Upper lobe of left lung (tissue), 6 donors: ENCODE measurements at regions not wholly inside any gene's neighbourhood (a gene's known extent, or its start where the extent isn't known, plus 50 kb on each side); places are given as distances from the start of the nearest gene placed in this dataset.

Experiments used
- ATAC-seq, 2 donors: fragments of 200-7000 bp; cut with Tn5 transposase; one replicate each; pipeline ENCODE4 v1.9.1; 2022; ENCODE audit warnings: mild to moderate bottlenecking in 2 of 2, moderate library complexity in 2 of 2; ENCODE audit not compliant: low FRiP score in 2 of 2
- DNase-seq, 2 donors: peaks; one replicate each; pipeline ENCODE4 v3.0.0-alpha.2; 2019 to 2020
- H3K27ac ChIP-seq, 4 donors: fragments of 200-600 bp; sonication (generic); one replicate each; pipeline ENCODE4 v1.5.1; 2016 to 2019
- H3K27me3 ChIP-seq, 4 donors: fragments of 200-600 bp; sonication (generic); one replicate each; pipeline ENCODE4 v1.5.1; 2017 to 2019
- H3K36me3 ChIP-seq, 4 donors: fragments of 200-600 bp; sonication (generic); one replicate each; pipeline ENCODE4 v1.5.1; 2016 to 2019
- H3K4me1 ChIP-seq, 4 donors: fragments of 200-600 bp; sonication (generic); one replicate each; pipeline ENCODE4 v1.5.1; 2018 to 2019
- H3K4me3 ChIP-seq, 4 donors: fragments of 200-600 bp; sonication (generic); one replicate each; pipeline ENCODE4 v1.5.1; 2017 to 2019; ENCODE audit warnings: mild to moderate bottlenecking in 2 of 4, moderate library complexity in 1 of 4
- H3K9me3 ChIP-seq, 4 donors: fragments of 200-600 bp; sonication (generic); one replicate each; pipeline ENCODE4 v1.5.1; 2018 to 2019
- EP300 ChIP-seq, 4 donors: sonication (generic); formaldehyde crosslinking; IDR thresholded peaks; one replicate each; pipeline ENCODE4 v1.5.1; 2017; ENCODE audit warnings: antibody characterized with exemption in 4 of 4, control low read depth in 2 of 4
- POLR2A ChIP-seq, 4 donors: fragments of 450-650 bp; IDR thresholded peaks; one replicate each; pipeline ENCODE4 v1.5.1; 2016 to 2017; ENCODE audit warnings: antibody characterized with exemption in 4 of 4, mild to moderate bottlenecking in 2 of 4
- POLR2AphosphoS5 ChIP-seq, 2 donors: sonication (generic); formaldehyde crosslinking; IDR thresholded peaks; one replicate each; pipeline ENCODE4 v1.5.1; 2017; ENCODE audit warnings: antibody characterized with exemption in 2 of 2
- WGBS, 2 donors: methylation state at CpG; one replicate each; pipeline ENCODE4 v1.1.5; 2017 to 2018; 5-methylcytosine and 5-hydroxymethylcytosine counted together
- TF ChIP-seq, protein P1 (sequence below), 6 experiments: fragments of 450-650 bp in 4 of 6; fragments of 200-600 bp in 2 of 6; sonication (generic) in 2 of 6; IDR thresholded peaks; one replicate each; pipeline ENCODE4 v1.5.1; 2016 to 2019; ENCODE audit warnings: antibody characterized with exemption in 6 of 6
- donor health status: DM: no; HTN: no; CAD: no; lungs with moderate emphysema.
- donor health status: DM: no; HTN: yes; CAD: no; lungs with severe emphysema.

DNA sequence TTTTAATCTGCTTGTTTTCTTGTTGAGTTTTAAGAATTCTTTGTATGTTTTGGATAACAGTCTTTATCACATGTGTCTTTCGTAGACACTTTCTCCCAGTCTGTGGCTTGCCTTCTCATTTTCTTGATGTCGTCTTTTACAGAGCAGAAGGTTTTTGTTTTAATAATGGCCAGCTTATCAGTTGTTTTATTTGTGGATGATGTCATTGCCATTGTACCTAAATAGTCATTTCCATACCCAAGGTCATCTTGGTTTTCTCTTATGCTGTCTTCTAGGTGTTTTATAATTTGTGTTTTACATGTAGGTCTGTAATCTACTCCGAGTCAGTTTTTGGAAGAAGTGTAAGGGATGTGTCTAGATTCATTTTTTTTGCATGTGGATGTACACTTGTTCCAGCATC lies 159.6 kb upstream of the NUDT6 start:
- Histone ChIP-seq H3K27ac (no peak overlapping the region), H3K9me3 (no peaks in the 10 kb centered on the region), H3K27me3 (no peaks in the 10 kb centered on the region), H3K36me3 (no peaks in the 10 kb centered on the region), H3K4me1 (no peaks in the 10 kb centered on the region), H3K4me3 (no peak overlapping the region)
- no peak for ATAC-seq
- TF ChIP-seq EP300 (IDR thresholded peaks at IDR 0.05) (no peak), POLR2AphosphoS5 (IDR thresholded peaks at IDR 0.05) (no peak), POLR2A (IDR thresholded peaks at IDR 0.05) (no peak)
- TF ChIP-seq, protein P1, sequence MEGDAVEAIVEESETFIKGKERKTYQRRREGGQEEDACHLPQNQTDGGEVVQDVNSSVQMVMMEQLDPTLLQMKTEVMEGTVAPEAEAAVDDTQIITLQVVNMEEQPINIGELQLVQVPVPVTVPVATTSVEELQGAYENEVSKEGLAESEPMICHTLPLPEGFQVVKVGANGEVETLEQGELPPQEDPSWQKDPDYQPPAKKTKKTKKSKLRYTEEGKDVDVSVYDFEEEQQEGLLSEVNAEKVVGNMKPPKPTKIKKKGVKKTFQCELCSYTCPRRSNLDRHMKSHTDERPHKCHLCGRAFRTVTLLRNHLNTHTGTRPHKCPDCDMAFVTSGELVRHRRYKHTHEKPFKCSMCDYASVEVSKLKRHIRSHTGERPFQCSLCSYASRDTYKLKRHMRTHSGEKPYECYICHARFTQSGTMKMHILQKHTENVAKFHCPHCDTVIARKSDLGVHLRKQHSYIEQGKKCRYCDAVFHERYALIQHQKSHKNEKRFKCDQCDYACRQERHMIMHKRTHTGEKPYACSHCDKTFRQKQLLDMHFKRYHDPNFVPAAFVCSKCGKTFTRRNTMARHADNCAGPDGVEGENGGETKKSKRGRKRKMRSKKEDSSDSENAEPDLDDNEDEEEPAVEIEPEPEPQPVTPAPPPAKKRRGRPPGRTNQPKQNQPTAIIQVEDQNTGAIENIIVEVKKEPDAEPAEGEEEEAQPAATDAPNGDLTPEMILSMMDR (IDR thresholded peaks at IDR 0.05): no peak
- DNase-seq: no peak
- WGBS, 2 donors: 86 to 93% methylated on average over 3 of the region's 3 CpGs

DNA sequence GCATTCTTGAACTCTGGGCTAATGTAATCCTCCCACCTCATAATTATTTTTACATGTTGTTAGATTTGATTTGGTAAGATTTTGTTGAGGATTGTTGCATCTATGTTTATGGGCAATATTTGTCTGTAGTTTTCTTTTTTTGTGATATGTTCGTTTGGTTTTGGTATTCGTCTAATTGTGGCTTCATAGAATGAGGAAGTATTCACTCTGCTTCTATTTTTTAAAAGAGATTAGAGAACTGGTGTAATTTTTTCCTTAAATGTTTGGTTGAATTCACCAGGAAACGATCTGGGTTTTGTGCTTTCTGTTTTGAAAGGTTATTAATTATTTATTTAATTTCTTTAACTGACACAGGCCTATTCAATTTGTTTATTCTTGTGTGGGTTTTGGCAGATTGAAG lies 161.2 kb upstream of the NUDT6 start:
- Histone ChIP-seq H3K27me3 (no peaks in the 10 kb centered on the region), H3K36me3 (no peaks in the 10 kb centered on the region), H3K27ac (no peak overlapping the region), H3K9me3 (no peaks in the 10 kb centered on the region), H3K4me1 (no peaks in the 10 kb centered on the region), H3K4me3 (no peak overlapping the region)
- DNase-seq: no peak
- no peak for ATAC-seq
- TF ChIP-seq POLR2A (IDR thresholded peaks at IDR 0.05) (no peak), POLR2AphosphoS5 (IDR thresholded peaks at IDR 0.05) (no peak), EP300 (IDR thresholded peaks at IDR 0.05) (no peak)
- TF ChIP-seq, protein P1 (IDR thresholded peaks at IDR 0.05): no peak
- WGBS, 2 donors: 46 to 58% methylated on average over 3 of the region's 3 CpGs

DNA sequence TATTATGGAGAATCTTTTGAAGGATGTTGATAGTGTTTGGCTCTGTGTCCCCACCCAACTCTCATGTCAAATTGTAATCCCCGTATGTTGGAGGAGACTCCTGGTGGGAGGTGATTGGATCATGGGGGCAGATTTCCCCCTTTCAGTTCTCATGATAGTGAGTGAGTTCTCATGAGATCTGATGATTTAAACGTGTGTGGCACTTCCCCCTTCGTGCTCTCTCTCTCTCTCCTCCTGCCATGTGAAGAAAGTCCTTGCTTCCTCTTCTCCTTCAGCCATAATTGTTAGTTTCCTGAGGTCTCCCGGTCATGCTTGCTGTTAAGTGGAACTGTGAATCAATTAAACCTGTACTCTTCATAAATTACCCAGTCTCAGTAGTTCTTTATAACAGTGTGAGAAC lies 166.1 kb upstream of the NUDT6 start:
- peaks cover 0 to 3% (median 0%) of the 10 kb centered on the region in 4 donors for H3K9me3 ChIP-seq
- no peaks in the 10 kb centered on the region for H3K27me3 ChIP-seq
- no peak overlapping the region for H3K4me3 ChIP-seq
- H3K27ac ChIP-seq: no peak overlapping the region
- no peaks in the 10 kb centered on the region for H3K4me1 ChIP-seq
- H3K36me3 ChIP-seq: peaks cover 0 to 9% (median 1%) of the 10 kb centered on the region in 4 donors
- TF ChIP-seq POLR2AphosphoS5 (IDR thresholded peaks at IDR 0.05): no peak
- DNase-seq (no peak), ATAC-seq (no peak)
- whole genome bisulfite sequencing, 2 donors: 69 to 77% methylated on average over 4 of the region's 4 CpGs

DNA sequence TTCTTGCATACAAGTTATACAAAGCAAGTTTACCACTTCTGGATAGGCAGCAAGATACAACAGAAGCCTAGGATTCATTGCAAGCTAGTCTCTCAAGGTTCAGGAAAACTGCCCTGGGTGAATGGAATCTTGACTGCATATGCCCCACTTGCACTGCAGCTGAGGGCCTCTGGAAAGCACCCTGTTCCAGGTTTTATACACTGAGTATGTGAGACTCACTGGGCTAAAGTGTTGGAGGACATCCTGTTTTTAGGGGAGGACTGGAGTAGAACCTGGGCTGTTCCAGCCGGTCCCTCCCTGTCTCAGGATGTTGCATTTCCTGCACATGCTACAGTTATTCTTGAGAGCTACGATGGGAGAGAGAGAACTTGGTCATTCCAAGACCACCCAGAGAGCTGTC lies 168.5 kb upstream of the NUDT6 start:
- no peaks in the 10 kb centered on the region for H3K27me3 ChIP-seq
- 57 to 68% methylated on average over 2 of the region's 2 CpGs for WGBS, 2 donors
- DNase-seq (no peak), ATAC-seq (no peak)
- no peak overlapping the region for H3K4me3 ChIP-seq
- H3K36me3 ChIP-seq: peaks cover 0 to 9% (median 1%) of the 10 kb centered on the region in 4 donors
- H3K4me1 ChIP-seq: no peaks in the 10 kb centered on the region
- peaks cover 0 to 3% (median 0%) of the 10 kb centered on the region in 4 donors for H3K9me3 ChIP-seq
- no peak overlapping the region for H3K27ac ChIP-seq
- no peak for TF ChIP-seq EP300 (IDR thresholded peaks at IDR 0.05)
- no peak for TF ChIP-seq POLR2AphosphoS5 (IDR thresholded peaks at IDR 0.05)
- TF ChIP-seq POLR2A (IDR thresholded peaks at IDR 0.05): no peak
- TF ChIP-seq, protein P1 (IDR thresholded peaks at IDR 0.05): no peak

DNA sequence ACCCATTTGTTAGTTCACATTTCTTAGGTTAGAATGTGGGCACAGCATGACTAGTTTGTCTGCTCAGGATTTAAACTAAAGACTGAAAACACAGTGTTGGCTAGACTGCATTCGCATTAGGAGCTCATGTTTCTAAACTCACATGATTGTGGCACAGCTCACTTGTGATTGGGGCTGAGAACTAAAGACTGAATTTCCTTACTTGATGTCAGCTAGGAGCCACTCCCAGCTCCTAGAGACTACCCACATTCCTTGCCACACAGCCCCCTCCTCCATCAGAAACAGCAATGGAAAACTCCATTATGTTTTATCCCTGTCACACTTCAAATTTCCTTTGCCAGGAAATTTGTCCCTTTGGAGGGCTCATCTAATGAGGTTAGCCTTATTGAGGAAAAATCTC lies 170.2 kb upstream of the NUDT6 start:
- no peak overlapping the region for H3K4me3 ChIP-seq
- peaks cover 0 to 3% (median 0%) of the 10 kb centered on the region in 4 donors for H3K9me3 ChIP-seq
- TF ChIP-seq EP300 (IDR thresholded peaks at IDR 0.05): no peak
- no peak for TF ChIP-seq POLR2AphosphoS5 (IDR thresholded peaks at IDR 0.05)
- TF ChIP-seq, protein P1 (IDR thresholded peaks at IDR 0.05): no peak
- no peak for TF ChIP-seq POLR2A (IDR thresholded peaks at IDR 0.05)
- no peaks in the 10 kb centered on the region for H3K27me3 ChIP-seq
- no peak overlapping the region for H3K27ac ChIP-seq
- H3K4me1 ChIP-seq: no peaks in the 10 kb centered on the region
- 100% methylated on average over 1 of the region's 1 CpG for WGBS, 2 donors
- peaks cover 0 to 9% (median 1%) of the 10 kb centered on the region in 4 donors for H3K36me3 ChIP-seq
- DNase-seq (no peak), ATAC-seq (no peak)
